K562 (cell line): ENCODE measurements at regions not wholly inside any gene's neighbourhood (a gene's known extent, or its start where the extent isn't known, plus 50 kb on each side); places are given as distances from the start of the nearest gene placed in this dataset.

Source experiments
- ATAC-seq: fragments of 200-7000 bp; cut with Tn5 transposase; 3 replicates; pipeline ENCODE4 v1.9.1; 2020; ENCODE audit warnings: moderate library complexity
- BruUV-seq: library from RNA; stranded (reverse); fragments of 400-500 nt; replicated peaks from 2 replicates; lab custom pipeline; 2021; lab: Mats Ljungman, UMichigan
- CTCF ChIA-PET: fragments of 300-600 bp; formaldehyde crosslinking; extraction: SDS; loops from one replicate; lab custom pipeline; 2021; ENCODE audit warnings: low intra/inter-chr PET ratio; lab: Yijun Ruan, JAX
- POLR2A ChIA-PET: fragments of 300-600, 350-650 bp; sonication (Branson Sonifier 250); formaldehyde crosslinking; extraction: SDS; loops from one replicate; lab custom pipeline; 2021; ENCODE audit warnings: antibody characterized with exemption, inconsistent platforms; lab: Yijun Ruan, JAX
- DNase-seq, 4 experiments: peaks; one replicate each; pipeline versions ENCODE4 v3.0.0 to v3.0.0-alpha.2; 2011 to 2018; ENCODE audit warnings: low spot score in 3 of 4, mixed read lengths in 3 of 4; ENCODE audit errors: extremely low read depth in 1 of 4
- FAIRE-seq: peaks from 2 replicates; lab custom pipeline; 2011; peaks lifted over from hg19 to GRCh38; lab: Jason Lieb, UNC
- H2AFZ ChIP-seq: 2 replicates; pipeline ENCODE4 v1.6.0; 2011; ENCODE audit warnings: low read depth, low read length, control low read depth, inconsistent platforms
- H3K27ac ChIP-seq: fragments of 200-600 bp; 3 replicates; pipeline ENCODE4 v1.8.0; 2011; ENCODE audit warnings: low read depth, mild to moderate bottlenecking, control low read depth, inconsistent platforms, low read length, moderate library complexity, mixed read lengths; ENCODE audit errors: extremely low read depth
- H3K27me3 ChIP-seq, 2 experiments: fragments of 300-600 bp in 1 of 2; 2 replicates in 1 of 2; 3 replicates in 1 of 2; pipeline versions ENCODE4 v1.6.0 to v1.8.0; 2011; ENCODE audit warnings: inconsistent platforms in 2 of 2, low read length in 2 of 2, mild to moderate bottlenecking in 1 of 2, mixed read lengths in 1 of 2, moderate library complexity in 1 of 2; ENCODE audit not compliant: control insufficient read depth in 2 of 2, insufficient read depth in 2 of 2
- H3K36me3 ChIP-seq: fragments of 300-600 bp; 3 replicates; pipeline ENCODE4 v1.8.0; 2011; ENCODE audit warnings: mild to moderate bottlenecking, low read length, inconsistent platforms; ENCODE audit not compliant: control insufficient read depth, insufficient read depth
- H3K4me1 ChIP-seq, 2 experiments: fragments of 200-600 bp in 1 of 2; replicated peaks in 1 of 2; 2 replicates in 1 of 2; 3 replicates in 1 of 2; pipeline versions ENCODE4 v1.5.1 to v1.8.0; 2011; ENCODE audit warnings: inconsistent platforms in 2 of 2, low read length in 2 of 2, mild to moderate bottlenecking in 1 of 2, mixed read lengths in 1 of 2, moderate library complexity in 1 of 2; ENCODE audit not compliant: control insufficient read depth in 2 of 2, insufficient read depth in 2 of 2
- H3K4me2 ChIP-seq: 2 replicates; pipeline ENCODE4 v1.6.1; 2011; ENCODE audit warnings: low read length, control low read depth, inconsistent platforms, mixed read lengths; ENCODE audit not compliant: insufficient read depth
- H3K4me3 ChIP-seq: fragments of 200-600 bp; sonication (generic), shearing (Covaris generic); 2 replicates; pipeline ENCODE4 v1.5.1; 2016; ENCODE audit warnings: control low read depth, inconsistent platforms
- H3K79me2 ChIP-seq: fragments of 200-600 bp; 3 replicates; pipeline ENCODE4 v1.8.0; 2011; ENCODE audit warnings: low read length, inconsistent platforms; ENCODE audit not compliant: control insufficient read depth, insufficient read depth
- H3K9ac ChIP-seq, 2 experiments: 2 replicates each; pipeline versions ENCODE4 v1.6.0 to v1.6.1; 2011; ENCODE audit warnings: low read depth in 2 of 2, low read length in 2 of 2, control low read depth in 1 of 2, inconsistent platforms in 1 of 2, mild to moderate bottlenecking in 1 of 2, mixed read lengths in 1 of 2; ENCODE audit not compliant: insufficient read depth in 1 of 2
- H3K9me1 ChIP-seq: one replicate; pipeline ENCODE4 v1.6.0; 2011; ENCODE audit warnings: inconsistent platforms, mild to moderate bottlenecking, low read length, moderate library complexity; ENCODE audit not compliant: control insufficient read depth, insufficient read depth
- H3K9me3 ChIP-seq: replicated peaks from 2 replicates; pipeline ENCODE4 v1.5.1; 2011; ENCODE audit warnings: low read depth, low read length, inconsistent platforms; ENCODE audit not compliant: control insufficient read depth, insufficient read depth
- H4K20me1 ChIP-seq: replicated peaks from 2 replicates; pipeline ENCODE4 v1.6.1; 2011; ENCODE audit warnings: low read length, inconsistent platforms, mixed read lengths; ENCODE audit not compliant: control insufficient read depth, insufficient read depth
- C11orf30 ChIP-seq: fragments of 450-650 bp; IDR thresholded peaks from 2 replicates; pipeline ENCODE4 v1.6.1; 2016; ENCODE audit warnings: low read depth, mild to moderate bottlenecking
- CEBPZ ChIP-seq: fragments of 150-350 bp; IDR thresholded peaks from 2 replicates; pipeline ENCODE4 v1.6.1; 2014; ENCODE audit warnings: low read depth, mild to moderate bottlenecking, low read length, borderline replicate concordance
- DLX4 ChIP-seq: fragments of 250-450 bp; sonication (Bioruptor Pico); IDR thresholded peaks from 2 replicates; pipeline ENCODE4 v1.6.1; 2021; ENCODE audit warnings: mild to moderate bottlenecking
- ETV6 ChIP-seq, 3 experiments: fragments of 150-350 bp in 1 of 3; sonication (generic) in 1 of 3; formaldehyde crosslinking in 1 of 3; IDR thresholded peaks; 2 replicates each; pipeline versions ENCODE4 v1.6.1 to v1.8.0; 2014 to 2022; ENCODE audit warnings: borderline replicate concordance in 2 of 3, low read depth in 2 of 3, antibody characterized with exemption in 1 of 3, low read length in 1 of 3, mild to moderate bottlenecking in 1 of 3, missing genetic modification reagents in 1 of 3
- HDAC2 ChIP-seq: fragments of 450-650 bp; IDR thresholded peaks from 2 replicates; pipeline ENCODE4 v1.6.1; 2016; ENCODE audit warnings: mild to moderate bottlenecking
- KAT7 ChIP-seq: sonication (generic); formaldehyde crosslinking; IDR thresholded peaks from 2 replicates; pipeline ENCODE4 v1.8.0; 2022; ENCODE audit warnings: missing genetic modification reagents, mild to moderate bottlenecking, borderline replicate concordance
- KAT8 ChIP-seq: fragments of 450-650 bp; IDR thresholded peaks from 2 replicates; pipeline ENCODE4 v1.6.1; 2016; ENCODE audit warnings: low read depth, mild to moderate bottlenecking
- MAFG ChIP-seq: fragments of 450-650 bp; conservative IDR thresholded peaks from 2 replicates; pipeline ENCODE4 v1.6.1; 2016; ENCODE audit warnings: missing genetic modification characterization, missing compliant biosample characterization
- MAFK ChIP-seq: IDR thresholded peaks from 2 replicates; pipeline ENCODE4 v1.6.1; 2011; ENCODE audit warnings: low read length, improper control_type of control experiment
- MLLT1 ChIP-seq, 2 experiments: fragments of 450-650 bp; IDR thresholded peaks; 2 replicates each; pipeline ENCODE4 v1.6.1; 2016
- NCOA2 ChIP-seq, 2 experiments: fragments of 450-650 bp; IDR thresholded peaks; 2 replicates each; pipeline ENCODE4 v1.6.1; 2018; ENCODE audit warnings: mild to moderate bottlenecking in 2 of 2, moderate library complexity in 1 of 2; ENCODE audit not compliant: partially characterized antibody in 2 of 2
- RAD21 ChIP-seq, 2 experiments: fragments of 250-450 bp in 1 of 2; fragments of 450-650 bp in 1 of 2; sonication (Bioruptor Pico) in 1 of 2; formaldehyde crosslinking in 1 of 2; IDR thresholded peaks in 1 of 2; conservative IDR thresholded peaks in 1 of 2; 2 replicates each; pipeline versions ENCODE4 v1.4.0 to v1.8.0; 2020 to 2022; ENCODE audit warnings: mild to moderate bottlenecking in 2 of 2, moderate library complexity in 1 of 2
- RHOXF2B ChIP-seq: fragments of 250-450 bp; sonication (Bioruptor Pico); conservative IDR thresholded peaks from 2 replicates; pipeline ENCODE4 v1.5.1; 2021
- SIN3B ChIP-seq: fragments of 450-650 bp; IDR thresholded peaks from 2 replicates; pipeline ENCODE4 v1.6.1; 2017; ENCODE audit warnings: low read depth, mild to moderate bottlenecking, moderate library complexity
- TBP ChIP-seq: optimal IDR thresholded peaks from 2 replicates; pipeline ENCODE3; 2011; ENCODE audit warnings: low read depth, low read length, improper control_type of control experiment
- ZNF175 ChIP-seq: fragments of 200-800 bp; sonication (Bioruptor generic); IDR thresholded peaks from 2 replicates; pipeline ENCODE4 v1.6.1; 2016; ENCODE audit warnings: low read depth, mild to moderate bottlenecking, missing genetic modification characterization, missing compliant biosample characterization
- ZNF197 ChIP-seq: fragments of 200-800 bp; sonication (Bioruptor generic); IDR thresholded peaks from 2 replicates; pipeline ENCODE4 v1.6.1; 2016; ENCODE audit warnings: low read depth, missing genetic modification characterization, missing compliant biosample characterization
- ZNF764 ChIP-seq: fragments of 250-450 bp; sonication (Bioruptor Pico); IDR thresholded peaks from 2 replicates; pipeline ENCODE4 v1.4.0; 2020; ENCODE audit warnings: low read depth, mild to moderate bottlenecking, moderate library complexity
- WGBS: fragments of 100-300 bp; shearing (Covaris generic); methylation state at CpG from one replicate; pipeline ENCODE4 v1.1.6; 2016; ENCODE audit warnings: low coverage, mixed read lengths; ENCODE audit not compliant: insufficient coverage; ENCODE audit errors: missing lambda C conversion rate; 5-methylcytosine and 5-hydroxymethylcytosine counted together
- in situ Hi-C: fragments of 300-500 bp; cut with MboI; formaldehyde crosslinking; loops from 4 replicates; pipeline ENCODE4 v1.15.0; 2018; ENCODE audit warnings: inconsistent platforms, mixed read lengths
- intact Hi-C: fragments of 100-400 bp; cut with micrococcal nuclease; formaldehyde crosslinking; loops from 2 replicates; pipeline ENCODE4 v1.14.2; 2022

GRCh38 chr4:102137217-102137616 is 208.1 kb downstream of the SLC39A8 start (continued):
- peak; percentile 67; the same call in 1 of the 2 replicates for TF ChIP-seq C11orf30
- TF ChIP-seq ZNF197 (CRISPR knock-in tag), result no peak
- peak; percentile 61 for TF ChIP-seq MAFG (tag)
- no peak for TF ChIP-seq RHOXF2B (CRISPR knock-in tag)
- peak; percentile 61; the same call in 1 of the 2 replicates for TF ChIP-seq MAFK
- no peak for TF ChIP-seq NCOA2 (IDR thresholded peaks at IDR 0.05; ENCODE audit: partially characterized antibody in 2 of 2)
- no peak for TF ChIP-seq TBP

- H3K27ac ChIP-seq, result no peak overlapping the region
- no TSS peak for BruUV-seq
- 0% methylated on average over 1 of the region's 1 CpG for WGBS
- intact Hi-C loops (no loop called here), in situ Hi-C loops (no loop called here)
- no peak for FAIRE-seq
- no peaks in the 10 kb centered on the region for H4K20me1 ChIP-seq
- no peak overlapping the region for H3K4me3 ChIP-seq
- POLR2A ChIA-PET, result no interaction called here
- H3K9me3 ChIP-seq, result no peaks in the 10 kb centered on the region
- H3K36me3 ChIP-seq, result no peaks in the 10 kb centered on the region
- no peaks in the 10 kb centered on the region for H3K9me1 ChIP-seq
- no peak for DNase-seq
- CTCF ChIA-PET, result no interaction called here
- H3K79me2 ChIP-seq, result no peaks in the 10 kb centered on the region
- no peaks in the 10 kb centered on the region for H3K27me3 ChIP-seq
- no peak for ATAC-seq
- H3K4me2 ChIP-seq, result no peak overlapping the region
- no peaks in the 10 kb centered on the region for H3K4me1 ChIP-seq
- H2AFZ ChIP-seq, result no peak overlapping the region
- no peak overlapping the region for H3K9ac ChIP-seq
- TF ChIP-seq HDAC2 (no peak), MLLT1 (IDR thresholded peaks at IDR 0.05) (no peak), KAT8 (no peak), SIN3B (no peak), ZNF764 (CRISPR knock-in tag) (no peak), ETV6 (IDR thresholded peaks at IDR 0.05; ENCODE audit: borderline replicate concordance in 1 of 2, low read depth in 2 of 2, low read length in 1 of 2) (no peak), ETV6 (CRISPR knock-in tag; IDR thresholded peaks at IDR 0.05; ENCODE audit: borderline replicate concordance) (no peak), RAD21 (CRISPR knock-in tag; conservative IDR thresholded peaks at IDR 0.05 in 1 of 2, IDR thresholded peaks at IDR 0.05 in 1 of 2) (no peak), DLX4 (CRISPR knock-in tag) (no peak), CEBPZ (no peak), ZNF175 (CRISPR knock-in tag) (no peak), KAT7 (CRISPR knock-in tag) (no peak)
Observed at GRCh38 chr4:102129810-102130209, 215.5 kb downstream of the SLC39A8 start.
